ENCODE measurements at regions not wholly inside any gene's neighbourhood (a gene's known extent, or its start where the extent isn't known, plus 50 kb on each side); places are given as distances from the start of the nearest gene placed in this dataset.

GRCh38 chr11:134858783-134859480 lies 446.9 kb upstream of the B3GAT1 start:
- Histone ChIP-seq H3K23ac (ENCODE audit: insufficient read length) (no peak overlapping the region), H3K4me1 (replicated peaks in 1 of 4; ENCODE audit: control insufficient read depth in 3 of 4, insufficient read depth in 4 of 4, low read length in 3 of 4) (no peaks in the 10 kb centered on the region), H4K5ac (ENCODE audit: insufficient read length, low read depth, low read length) (no peak overlapping the region), H3K18ac (ENCODE audit: extremely low read depth, low read length) (no peak overlapping the region), H3K9ac (replicated peaks in 1 of 4; ENCODE audit: extremely low read depth in 1 of 4, low read depth in 3 of 4, low read length in 3 of 4) (no peak overlapping the region), H3K27me3 (replicated peaks in 1 of 4; ENCODE audit: control insufficient read depth in 3 of 4, extremely low read depth in 1 of 4, insufficient read depth in 3 of 4, low read length in 3 of 4) (no peaks in the 10 kb centered on the region), H3K9me3 (ENCODE audit: insufficient read depth in 2 of 2, low read depth in 1 of 2, low read length in 1 of 2) (no peaks in the 10 kb centered on the region), H3K23me2 (ENCODE audit: low read depth, low read length) (no peaks in the 10 kb centered on the region), H3K79me1 (ENCODE audit: low read depth, low read length) (no peaks in the 10 kb centered on the region), H3K4me2 (ENCODE audit: insufficient read depth in 1 of 2, low read depth in 2 of 2, low read length in 2 of 2) (no peak overlapping the region), H4K20me1 (replicated peaks in 1 of 2; ENCODE audit: control insufficient read depth in 1 of 2, insufficient read depth in 2 of 2, low read length in 2 of 2) (no peaks in the 10 kb centered on the region), H2AFZ (ENCODE audit: low read length) (no peak overlapping the region), H2BK15ac (ENCODE audit: low read length) (no peak overlapping the region), H2BK120ac (replicated peaks; ENCODE audit: low read depth, low read length) (no peak overlapping the region), H3K56ac (replicated peaks; ENCODE audit: insufficient read length, low read depth, low read length) (no peak overlapping the region), H4K8ac (ENCODE audit: extremely low read depth, insufficient read depth, low read length) (no peak overlapping the region), H3K14ac (ENCODE audit: insufficient read length) (no peak overlapping the region), H3K36me3 (ENCODE audit: control insufficient read depth in 2 of 4, insufficient read depth in 4 of 4, low read length in 3 of 4) (no peaks in the 10 kb centered on the region), H2BK5ac (ENCODE audit: low read depth, low read length) (no peak overlapping the region), H3K4me3 (ENCODE audit: extremely low read depth in 1 of 4, insufficient read depth in 2 of 4, low read depth in 3 of 4, low read length in 4 of 4) (no peak overlapping the region), H3K4ac (replicated peaks; ENCODE audit: insufficient read length, low read depth, low read length) (no peak overlapping the region), H2BK12ac (ENCODE audit: low read depth, low read length) (no peak overlapping the region), H3K27ac (ENCODE audit: low read depth, low read length) (no peak overlapping the region), H2BK20ac (ENCODE audit: low read length) (no peak overlapping the region), H2AK5ac (ENCODE audit: low read depth, low read length) (no peak overlapping the region), H4K91ac (replicated peaks; ENCODE audit: insufficient read length, low read length) (no peak overlapping the region), H3K79me2 (ENCODE audit: control insufficient read depth in 1 of 2, insufficient read depth in 2 of 2, low read length in 2 of 2) (no peaks in the 10 kb centered on the region)
- ChIA-PET CTCF (ENCODE audit: partially characterized antibody) (interaction anchor here (1.4 to 3.8 kb wide), 5 partner anchors 9 to 133 kb away, joined by 3 to 22 read pairs (median 5); no protein-coding TSS in a partner anchor), POLR2A (ENCODE audit: partially characterized antibody) (interaction anchor here (0.8 kb wide), 1 partner anchor 97 kb away, joined by 3 read pairs; no protein-coding TSS in a partner anchor)
- FAIRE-seq (no peak), DNase-seq (ENCODE audit: low read depth in 1 of 2, low spot score in 2 of 2) (no peak)
- 87% methylated on average over 8 of the region's 8 CpGs; no CpG with 5 or more reads in 1 of the 2 experiments for WGBS, 2 experiments (ENCODE audit: extremely low coverage in 1 of 2, insufficient coverage in 1 of 2, insufficient read length in 1 of 2, insufficient replicate concordance in 2 of 2, low coverage in 1 of 2, low lambda C conversion rate in 2 of 2, missing lambda C conversion rate in 1 of 2)
- TF ChIP-seq SP4 (IDR thresholded peaks at IDR 0.05; ENCODE audit: low read length) (no peak), SIRT6 (IDR thresholded peaks at IDR 0.05; ENCODE audit: low read length) (no peak), EZH2 (IDR thresholded peaks at IDR 0.05; ENCODE audit: low read depth, low read length, severe bottlenecking) (no peak), CHD1 (IDR thresholded peaks at IDR 0.05; ENCODE audit: low read depth, low read length) (no peak), ZNF274 (IDR thresholded peaks at IDR 0.05; ENCODE audit: borderline replicate concordance, extremely low read depth, low read length) (no peak), RAD21 (IDR thresholded peaks at IDR 0.05 in 1 of 2, conservative IDR thresholded peaks at IDR 0.05 in 1 of 2; ENCODE audit: low read depth in 2 of 2, low read length in 2 of 2) (no peak), KDM4A (IDR thresholded peaks at IDR 0.05; ENCODE audit: low read depth, low read length, severe bottlenecking) (no peak), NRF1 (IDR thresholded peaks at IDR 0.05; ENCODE audit: low read depth, low read length) (no peak), CBX5 (IDR thresholded peaks at IDR 0.05; ENCODE audit: low read depth, low read length) (no peak), MAFK (IDR thresholded peaks at IDR 0.05; ENCODE audit: low read depth, low read length) (no peak)
